Esophagus muscularis mucosa (tissue), 4 donors: ENCODE measurements at regions not wholly inside any gene's neighbourhood (a gene's known extent, or its start where the extent isn't known, plus 50 kb on each side); places are given as distances from the start of the nearest gene placed in this dataset.
A peak's percentile ranks its signal among the peaks of the same experiment; 100 is the strongest.

Source experiments
- DNase-seq: peaks from one replicate; pipeline ENCODE4 v3.0.0-alpha.2; 2017; ENCODE audit errors: extremely low spot score
- H3K27ac ChIP-seq, 4 donors: fragments of 200-600 bp; sonication (generic); replicated peaks in 1 of 4; 1 replicate in 3 of 4; 2 replicates in 1 of 4; pipeline ENCODE4 v1.5.1; 2016 to 2019; ENCODE audit warnings: mild to moderate bottlenecking in 1 of 4
- H3K27me3 ChIP-seq, 4 donors: fragments of 200-600 bp; sonication (generic); one replicate each; pipeline versions ENCODE4 v1.5.1 to v1.6.0; 2016 to 2019
- H3K36me3 ChIP-seq, 4 donors: fragments of 200-600 bp; sonication (generic); one replicate each; pipeline ENCODE4 v1.5.1; 2016 to 2019
- H3K4me1 ChIP-seq, 4 donors: fragments of 200-600 bp; sonication (generic); one replicate each; pipeline ENCODE4 v1.5.1; 2016 to 2019
- H3K4me3 ChIP-seq, 4 donors: fragments of 200-600 bp; sonication (generic); 1 replicate in 2 of 4; 2 replicates in 2 of 4; pipeline ENCODE4 v1.5.1; 2016 to 2019; ENCODE audit warnings: mild to moderate bottlenecking in 4 of 4, moderate library complexity in 1 of 4
- H3K9me3 ChIP-seq, 4 donors: fragments of 200-600 bp; sonication (generic); 1 replicate in 3 of 4; 2 replicates in 1 of 4; pipeline ENCODE4 v1.5.1; 2016 to 2019
- EP300 ChIP-seq: sonication (generic); formaldehyde crosslinking; IDR thresholded peaks from one replicate; pipeline ENCODE4 v1.6.1; 2017; ENCODE audit warnings: antibody characterized with exemption
- POLR2A ChIP-seq: fragments of 450-650 bp; IDR thresholded peaks from one replicate; pipeline ENCODE4 v1.6.1; 2017; ENCODE audit warnings: antibody characterized with exemption, moderate library complexity, mild to moderate bottlenecking, low read depth
- POLR2AphosphoS5 ChIP-seq, 2 donors: sonication (generic); formaldehyde crosslinking; IDR thresholded peaks; one replicate each; pipeline ENCODE4 v1.6.1; 2017; ENCODE audit warnings: antibody characterized with exemption in 2 of 2
- WGBS: methylation state at CpG from one replicate; pipeline ENCODE4 v1.1.5; 2018; 5-methylcytosine and 5-hydroxymethylcytosine counted together
- intact Hi-C: fragments of 100-400 bp; cut with DNase I; formaldehyde crosslinking; loops from one replicate; pipeline ENCODE4 v1.15.1; 2023
- TF ChIP-seq, protein P1 (sequence below), 3 experiments: fragments of 200-600 bp in 2 of 3; fragments of 450-650 bp in 1 of 3; sonication (generic) in 2 of 3; IDR thresholded peaks; one replicate each; pipeline ENCODE4 v1.5.1; 2017 to 2019; ENCODE audit warnings: antibody characterized with exemption in 3 of 3, mild to moderate bottlenecking in 2 of 3, moderate library complexity in 1 of 3

GRCh38 chr2:150135223-150135883 is 352.1 kb downstream of the RND3 start:
- intact Hi-C loops = no loop called here
- no peaks in the 10 kb centered on the region for H3K9me3 ChIP-seq
- WGBS = 91% methylated on average over 7 of the region's 7 CpGs
- DNase-seq = no peak
- no peaks in the 10 kb centered on the region for H3K36me3 ChIP-seq
- TF ChIP-seq POLR2A (no peak), EP300 (no peak), POLR2AphosphoS5 (IDR thresholded peaks at IDR 0.05) (no peak)
- TF ChIP-seq, protein P1, sequence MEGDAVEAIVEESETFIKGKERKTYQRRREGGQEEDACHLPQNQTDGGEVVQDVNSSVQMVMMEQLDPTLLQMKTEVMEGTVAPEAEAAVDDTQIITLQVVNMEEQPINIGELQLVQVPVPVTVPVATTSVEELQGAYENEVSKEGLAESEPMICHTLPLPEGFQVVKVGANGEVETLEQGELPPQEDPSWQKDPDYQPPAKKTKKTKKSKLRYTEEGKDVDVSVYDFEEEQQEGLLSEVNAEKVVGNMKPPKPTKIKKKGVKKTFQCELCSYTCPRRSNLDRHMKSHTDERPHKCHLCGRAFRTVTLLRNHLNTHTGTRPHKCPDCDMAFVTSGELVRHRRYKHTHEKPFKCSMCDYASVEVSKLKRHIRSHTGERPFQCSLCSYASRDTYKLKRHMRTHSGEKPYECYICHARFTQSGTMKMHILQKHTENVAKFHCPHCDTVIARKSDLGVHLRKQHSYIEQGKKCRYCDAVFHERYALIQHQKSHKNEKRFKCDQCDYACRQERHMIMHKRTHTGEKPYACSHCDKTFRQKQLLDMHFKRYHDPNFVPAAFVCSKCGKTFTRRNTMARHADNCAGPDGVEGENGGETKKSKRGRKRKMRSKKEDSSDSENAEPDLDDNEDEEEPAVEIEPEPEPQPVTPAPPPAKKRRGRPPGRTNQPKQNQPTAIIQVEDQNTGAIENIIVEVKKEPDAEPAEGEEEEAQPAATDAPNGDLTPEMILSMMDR (IDR thresholded peaks at IDR 0.05) = no peak
- H3K4me3 ChIP-seq = no peak overlapping the region
- no peaks in the 10 kb centered on the region for H3K27me3 ChIP-seq
- H3K27ac ChIP-seq = no peak overlapping the region
- H3K4me1 ChIP-seq = no peaks in the 10 kb centered on the region

- TF ChIP-seq EP300 (no peak), POLR2A (no peak), POLR2AphosphoS5 (IDR thresholded peaks at IDR 0.05) (no peak)
- TF ChIP-seq, protein P1 (IDR thresholded peaks at IDR 0.05) = no peak
- no peaks in the 10 kb centered on the region for H3K4me1 ChIP-seq
- no peak overlapping the region for H3K27ac ChIP-seq
- no peaks in the 10 kb centered on the region for H3K27me3 ChIP-seq
- intact Hi-C loops = no loop called here
- no peaks in the 10 kb centered on the region for H3K36me3 ChIP-seq
- DNase-seq = no peak
- H3K9me3 ChIP-seq = no peaks in the 10 kb centered on the region
- WGBS = 75% methylated on average over 6 of the region's 6 CpGs
- H3K4me3 ChIP-seq = no peak overlapping the region
Measured at GRCh38 chr2:150134223-150134857, 353.1 kb downstream of the RND3 start.

- no peak for DNase-seq
- 68% methylated on average over 5 of the region's 5 CpGs for WGBS
- no peaks in the 10 kb centered on the region for H3K36me3 ChIP-seq
- no peaks in the 10 kb centered on the region for H3K9me3 ChIP-seq
- H3K4me1 ChIP-seq = no peaks in the 10 kb centered on the region
- H3K4me3 ChIP-seq = no peak overlapping the region
- no peak overlapping the region for H3K27ac ChIP-seq
- TF ChIP-seq POLR2AphosphoS5 (IDR thresholded peaks at IDR 0.05) = peak; percentile 51 to 56
- TF ChIP-seq, protein P1 (IDR thresholded peaks at IDR 0.05) = no peak
- no peak for TF ChIP-seq POLR2A
- no peaks in the 10 kb centered on the region for H3K27me3 ChIP-seq
- intact Hi-C loops = no loop called here
Measured at GRCh38 chr2:150133623-150134022, 353.8 kb downstream of the RND3 start.

GRCh38 chr2:150129921-150130575 is 357.4 kb downstream of the RND3 start:
- Histone ChIP-seq H3K27me3 (no peaks in the 10 kb centered on the region), H3K9me3 (no peaks in the 10 kb centered on the region), H3K36me3 (no peaks in the 10 kb centered on the region), H3K27ac (no peak overlapping the region), H3K4me3 (no peak overlapping the region), H3K4me1 (peaks cover 0 to 7% (median 0%) of the 10 kb centered on the region in 4 donors)
- no peak for DNase-seq
- 82% methylated on average over 5 of the region's 5 CpGs for WGBS
- intact Hi-C loops = no loop called here
- TF ChIP-seq EP300 = no peak
- TF ChIP-seq, protein P1 (IDR thresholded peaks at IDR 0.05) = no peak
- TF ChIP-seq POLR2A = no peak
- TF ChIP-seq POLR2AphosphoS5 (IDR thresholded peaks at IDR 0.05) = no peak
